Astrocyte of the cerebellum (primary cell): ENCODE measurements at regions not wholly inside any gene's neighbourhood (a gene's known extent, or its start where the extent isn't known, plus 50 kb on each side); places are given as distances from the start of the nearest gene placed in this dataset.

Source experiments
- DNase-seq: peaks from one replicate; pipeline ENCODE4 v3.0.0-alpha.2; 2011; ENCODE audit warnings: low read depth
- H3K4me3 ChIP-seq: 2 replicates; pipeline ENCODE4 v1.5.1; 2011; ENCODE audit warnings: mild to moderate bottlenecking, low read depth, low read length, moderate library complexity
- in situ Hi-C: cut with HindIII; loops from 2 replicates; pipeline ENCODE4 v1.10.0; 2017; ENCODE audit warnings: low sequenced_read_pairs
- TF ChIP-seq, protein P1 (sequence below): IDR thresholded peaks from 2 replicates; pipeline ENCODE4 v1.5.1; 2012; ENCODE audit warnings: low read length, low read depth, moderate library complexity, mild to moderate bottlenecking; ENCODE audit errors: missing control alignments

DNA sequence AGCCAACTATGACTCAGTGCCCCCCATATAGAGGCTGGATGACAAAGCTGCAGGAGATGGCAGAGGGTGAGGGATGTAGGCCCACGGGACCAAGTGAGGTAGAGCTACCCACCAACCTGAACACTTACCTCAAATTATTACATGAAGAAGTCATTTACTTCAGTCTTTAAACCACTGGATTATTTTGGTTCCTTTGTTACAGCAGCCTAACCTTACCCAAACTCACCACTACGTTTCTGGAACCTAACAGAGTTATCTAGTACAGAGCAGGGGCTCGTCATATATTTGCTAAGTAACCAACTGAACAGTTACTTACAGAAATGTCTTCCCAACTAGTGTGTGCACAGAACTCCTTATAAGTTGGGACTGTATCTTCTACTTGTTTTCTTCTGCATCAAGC lies 85.2 kb upstream of the IGF1 start:
- TF ChIP-seq, protein P1, sequence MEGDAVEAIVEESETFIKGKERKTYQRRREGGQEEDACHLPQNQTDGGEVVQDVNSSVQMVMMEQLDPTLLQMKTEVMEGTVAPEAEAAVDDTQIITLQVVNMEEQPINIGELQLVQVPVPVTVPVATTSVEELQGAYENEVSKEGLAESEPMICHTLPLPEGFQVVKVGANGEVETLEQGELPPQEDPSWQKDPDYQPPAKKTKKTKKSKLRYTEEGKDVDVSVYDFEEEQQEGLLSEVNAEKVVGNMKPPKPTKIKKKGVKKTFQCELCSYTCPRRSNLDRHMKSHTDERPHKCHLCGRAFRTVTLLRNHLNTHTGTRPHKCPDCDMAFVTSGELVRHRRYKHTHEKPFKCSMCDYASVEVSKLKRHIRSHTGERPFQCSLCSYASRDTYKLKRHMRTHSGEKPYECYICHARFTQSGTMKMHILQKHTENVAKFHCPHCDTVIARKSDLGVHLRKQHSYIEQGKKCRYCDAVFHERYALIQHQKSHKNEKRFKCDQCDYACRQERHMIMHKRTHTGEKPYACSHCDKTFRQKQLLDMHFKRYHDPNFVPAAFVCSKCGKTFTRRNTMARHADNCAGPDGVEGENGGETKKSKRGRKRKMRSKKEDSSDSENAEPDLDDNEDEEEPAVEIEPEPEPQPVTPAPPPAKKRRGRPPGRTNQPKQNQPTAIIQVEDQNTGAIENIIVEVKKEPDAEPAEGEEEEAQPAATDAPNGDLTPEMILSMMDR = no peak
- no peak for DNase-seq
- in situ Hi-C loops = no loop called here
- H3K4me3 ChIP-seq = no peak overlapping the region

DNA sequence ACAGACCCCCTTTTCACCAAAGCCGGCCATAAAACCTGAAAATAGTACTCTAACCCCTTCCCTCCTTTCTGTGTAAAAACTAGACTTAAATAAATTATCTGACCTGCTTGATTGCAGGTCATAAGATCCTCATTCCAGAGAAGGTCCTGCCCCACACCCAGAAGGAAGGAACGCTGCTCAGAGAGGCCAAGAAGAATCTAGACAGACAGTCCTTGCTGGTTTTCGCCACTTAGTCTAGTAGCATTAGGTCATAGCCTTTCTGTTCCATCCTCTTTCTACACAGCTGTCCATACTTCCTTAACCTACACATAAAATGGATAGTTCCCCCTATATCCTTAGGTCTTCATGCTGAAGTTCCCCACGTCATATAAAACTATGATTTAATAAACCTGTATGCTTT lies 83.7 kb upstream of the IGF1 start:
- no peak overlapping the region for H3K4me3 ChIP-seq
- TF ChIP-seq, protein P1 = no peak
- in situ Hi-C loops = no loop called here
- DNase-seq = no peak

DNA sequence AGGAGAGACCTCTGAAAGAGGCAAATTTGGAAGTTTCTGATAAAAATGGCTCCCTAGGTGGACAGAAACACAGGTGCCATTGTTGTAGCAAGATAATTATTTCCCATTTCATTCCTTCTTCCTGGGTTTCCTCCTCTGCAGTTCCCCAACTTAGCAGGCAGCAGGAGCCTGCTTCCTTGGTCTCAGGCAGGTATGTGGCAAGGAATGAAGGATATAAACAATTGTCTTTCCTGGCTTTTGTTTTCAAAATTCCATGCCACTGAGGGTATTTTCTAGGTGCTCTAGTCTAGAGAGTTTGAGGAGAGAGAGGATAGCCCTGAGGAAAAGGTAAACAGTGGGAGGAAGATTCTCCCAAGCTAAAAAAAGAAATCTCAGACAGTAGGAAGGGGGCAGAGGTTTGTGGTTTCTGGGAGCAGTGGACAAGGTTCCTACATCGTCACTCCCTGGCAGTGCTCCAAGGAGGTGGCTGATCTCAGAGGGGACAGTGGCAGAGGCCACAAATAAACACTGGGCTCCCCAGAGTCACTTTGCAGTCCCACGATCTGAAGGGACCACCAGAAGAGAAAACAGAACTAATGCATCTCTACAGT lies 82.6 kb upstream of the IGF1 start:
- DNase-seq = no peak
- H3K4me3 ChIP-seq = no peak overlapping the region
- TF ChIP-seq, protein P1 = no peak
- in situ Hi-C loops = no loop called here

DNA sequence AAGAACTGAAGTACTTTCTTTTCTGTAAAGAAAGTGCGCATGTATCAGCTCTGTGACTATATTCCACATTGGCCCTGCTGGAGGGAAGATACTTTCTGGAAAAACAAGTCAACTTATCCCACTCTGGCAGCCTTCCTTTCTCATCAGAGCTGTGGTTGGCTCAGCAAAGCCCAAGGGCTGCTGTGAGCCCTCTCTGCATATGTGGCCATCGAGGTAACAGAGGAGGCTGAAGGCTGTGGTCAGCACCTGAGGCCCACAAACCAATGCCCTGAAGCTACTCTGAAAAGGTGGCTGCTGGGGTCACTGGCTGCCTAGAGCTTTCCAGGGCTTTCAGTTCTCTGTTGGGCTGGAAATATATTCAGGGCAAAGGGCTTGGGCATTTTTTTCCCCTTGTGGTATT lies 70.8 kb upstream of the IGF1 start:
- H3K4me3 ChIP-seq = no peak overlapping the region
- in situ Hi-C loops = no loop called here
- DNase-seq = peak; percentile 3
- TF ChIP-seq, protein P1 = no peak

DNA sequence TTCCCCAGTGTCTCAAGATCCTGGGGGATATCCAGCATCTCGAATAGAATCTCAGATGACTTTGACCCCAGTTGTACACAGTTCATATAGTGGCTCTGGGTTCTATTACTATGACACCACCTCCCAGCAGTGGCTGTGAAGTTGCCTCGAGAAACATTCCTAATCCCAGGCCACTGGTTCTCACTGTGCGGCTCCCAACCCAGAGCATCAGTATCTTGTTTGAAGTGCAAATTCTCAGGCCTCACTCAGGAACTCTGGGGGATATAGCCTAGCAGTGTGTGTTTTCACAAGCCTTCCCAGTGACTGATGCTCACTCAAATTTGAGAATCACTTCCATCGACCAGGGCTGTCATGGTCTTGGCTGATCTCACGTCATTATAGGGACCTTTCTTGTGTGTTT lies 69.3 kb upstream of the IGF1 start:
- H3K4me3 ChIP-seq = no peak overlapping the region
- in situ Hi-C loops = no loop called here
- no peak for DNase-seq
- TF ChIP-seq, protein P1 = no peak

DNA sequence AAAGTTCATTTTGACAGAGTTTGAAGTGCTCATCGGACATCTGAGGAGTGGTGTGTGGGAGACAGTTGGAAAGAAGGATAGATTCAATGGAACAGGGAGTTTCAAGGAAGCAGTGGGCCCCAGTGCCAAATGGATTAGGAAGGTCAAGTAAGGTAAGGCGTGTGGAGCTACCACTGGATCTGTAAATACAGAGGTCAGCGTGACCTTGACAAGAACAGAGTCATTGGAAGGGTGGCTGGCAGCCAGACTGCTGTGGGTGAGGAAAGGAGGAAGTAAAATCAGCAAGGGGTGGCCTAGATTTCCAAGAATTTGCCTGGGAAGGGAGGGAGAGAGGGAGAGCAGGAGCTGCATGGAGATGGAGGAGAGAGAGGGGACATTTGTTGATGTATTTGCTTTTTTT lies 68.2 kb upstream of the IGF1 start:
- no peak for DNase-seq
- no peak overlapping the region for H3K4me3 ChIP-seq
- in situ Hi-C loops = no loop called here
- TF ChIP-seq, protein P1 = no peak
